NCI-H187 treated with DMSO at 0.1 percent for 48 hours (cell line): ENCODE measurements at regions not wholly inside any gene's neighbourhood (a gene's known extent, or its start where the extent isn't known, plus 50 kb on each side); places are given as distances from the start of the nearest gene placed in this dataset.

Source experiments
- DNase-seq: peaks from one replicate; lab custom pipeline; 2025; lab: John Stamatoyannopoulos, UW

DNA sequence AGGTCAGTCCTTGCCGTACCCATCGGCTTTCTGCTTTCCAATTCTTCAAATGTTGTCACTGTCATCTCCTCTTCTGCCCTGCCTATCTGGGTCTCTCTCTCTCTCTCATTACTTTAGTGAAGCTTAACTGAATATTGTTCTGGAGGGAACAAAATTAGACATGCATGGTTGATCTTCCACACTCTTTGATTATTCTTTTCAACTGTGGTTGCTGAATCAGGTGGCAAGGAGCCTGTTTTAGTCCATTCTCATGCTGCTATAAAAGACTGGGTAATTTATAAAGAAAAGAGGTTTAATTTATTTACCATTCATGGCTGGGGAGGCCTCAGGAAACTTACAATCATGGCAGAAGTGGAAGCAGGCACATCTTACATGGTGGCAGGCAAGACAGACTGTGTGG is 157.9 kb downstream of the ARL4C start:
- no peak for DNase-seq

GRCh38 chr2:234335661-234336228 is 161.1 kb downstream of the ARL4C start:
- DNase-seq: no peak

- DNase-seq: no peak
These were observed 162.1 kb downstream of the ARL4C start for GRCh38 chr2:234334756-234335155.

DNA sequence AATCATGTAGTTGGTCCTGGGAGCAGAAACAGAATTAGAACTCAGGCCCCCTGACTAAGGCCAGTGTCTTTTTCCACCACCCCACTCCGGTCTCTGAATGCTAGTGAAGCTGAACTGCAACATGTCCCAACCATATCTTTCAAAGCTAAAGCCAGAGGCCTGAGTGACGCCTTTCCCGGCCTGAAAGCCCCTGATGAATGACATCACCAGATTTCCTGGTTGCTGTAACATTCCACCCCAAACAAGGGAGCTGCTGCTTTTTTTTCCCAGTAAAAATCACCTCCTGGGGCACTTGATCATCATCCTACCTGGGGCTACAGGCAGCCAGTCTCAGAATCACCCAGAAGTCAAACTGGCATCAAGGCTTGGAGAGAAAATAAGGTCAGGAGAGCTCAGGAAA is 162.7 kb downstream of the ARL4C start:
- no peak for DNase-seq

GRCh38 chr2:234333168-234334130 is 163.4 kb downstream of the ARL4C start:
- no peak for DNase-seq

DNA sequence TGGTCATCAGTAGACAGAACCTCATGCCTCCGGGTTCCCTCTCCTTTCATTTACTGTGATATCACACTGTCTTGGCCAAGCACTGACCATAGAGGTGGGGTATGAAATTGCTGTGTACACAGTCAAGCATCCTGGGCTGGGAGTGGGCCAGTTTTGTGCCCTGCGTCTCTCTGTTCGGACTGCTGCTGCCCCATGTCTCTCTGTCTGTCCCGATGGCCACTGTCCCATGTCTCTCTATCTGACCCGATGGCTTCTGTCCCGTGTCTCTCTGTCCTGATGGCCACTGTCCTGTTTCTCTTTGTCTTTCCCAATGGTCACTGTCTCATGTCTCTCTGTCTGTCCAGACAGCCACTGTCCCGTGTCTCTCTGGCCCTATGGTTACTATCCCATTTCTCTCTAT is 164.9 kb downstream of the ARL4C start:
- no peak for DNase-seq

DNA sequence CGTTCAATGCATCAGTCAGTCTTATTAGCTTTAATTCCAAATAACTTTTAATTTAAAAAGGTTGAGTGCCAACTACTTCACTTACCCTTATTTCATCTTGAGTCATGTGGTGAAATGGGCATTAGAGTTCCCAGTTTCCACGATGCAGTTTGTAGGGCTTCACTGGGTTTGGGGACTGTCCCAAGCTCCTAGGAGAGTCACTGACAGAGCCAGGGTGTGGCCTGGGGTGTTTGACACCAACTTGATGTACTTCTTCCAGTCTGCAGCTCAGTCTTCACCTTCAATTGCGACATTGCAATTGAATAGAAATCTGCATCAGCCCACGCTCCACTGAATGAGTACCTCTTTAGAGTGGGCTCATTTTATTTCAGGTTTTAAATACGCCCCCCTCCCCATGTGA is 165.3 kb downstream of the ARL4C start:
- DNase-seq: no peak

- no peak for DNase-seq
These were observed 166.0 kb downstream of the ARL4C start for GRCh38 chr2:234330902-234331301.

GRCh38 chr2:234329202-234329960 is 167.5 kb downstream of the ARL4C start:
- DNase-seq: no peak

DNA sequence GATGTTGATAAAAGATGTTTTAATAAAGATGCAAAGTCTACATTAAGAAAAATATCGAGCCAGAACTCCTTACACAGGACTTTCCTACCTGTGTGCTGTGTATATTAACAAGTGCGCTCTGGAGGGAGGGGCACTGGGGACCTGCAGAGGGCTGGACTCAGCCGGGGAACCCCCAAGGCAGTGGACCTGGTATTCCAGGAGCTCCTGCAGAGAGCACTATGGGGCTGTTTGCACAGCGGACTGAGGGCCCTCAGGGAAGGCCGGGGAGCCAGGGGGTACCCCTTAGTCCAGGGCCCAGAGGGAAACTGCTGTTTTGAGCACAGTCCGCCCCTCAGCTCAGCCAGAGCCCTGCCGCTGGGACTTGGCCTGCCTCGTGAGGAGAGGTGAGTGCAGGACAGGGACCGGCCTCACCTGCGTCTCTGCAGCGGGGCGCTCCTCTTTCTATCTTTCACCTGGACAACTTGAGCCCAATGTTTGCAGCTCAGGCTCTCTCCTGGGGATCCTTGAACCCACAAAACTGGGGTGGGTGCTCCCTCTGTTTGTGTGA is 168.4 kb downstream of the ARL4C start:
- no peak for DNase-seq

DNA sequence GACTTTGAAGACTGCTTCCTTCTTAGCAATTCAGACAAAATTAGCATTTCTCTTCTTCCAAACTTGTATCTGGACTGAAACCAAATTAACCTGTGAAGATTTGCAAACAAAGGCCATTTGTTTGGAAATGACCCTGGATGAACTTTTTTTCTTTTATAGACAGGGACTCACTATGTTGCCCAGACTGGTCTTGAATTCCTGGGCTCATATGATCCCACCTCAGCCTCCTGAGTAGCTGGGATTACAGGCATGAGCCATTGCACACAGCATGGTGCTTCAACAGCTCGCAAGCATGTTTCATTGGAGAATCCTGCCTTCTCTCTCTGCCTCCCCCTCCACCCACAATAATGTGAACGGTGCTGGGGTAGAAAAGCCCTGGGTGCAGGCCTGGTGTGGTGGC is 170.2 kb downstream of the ARL4C start:
- DNase-seq: no peak

DNA sequence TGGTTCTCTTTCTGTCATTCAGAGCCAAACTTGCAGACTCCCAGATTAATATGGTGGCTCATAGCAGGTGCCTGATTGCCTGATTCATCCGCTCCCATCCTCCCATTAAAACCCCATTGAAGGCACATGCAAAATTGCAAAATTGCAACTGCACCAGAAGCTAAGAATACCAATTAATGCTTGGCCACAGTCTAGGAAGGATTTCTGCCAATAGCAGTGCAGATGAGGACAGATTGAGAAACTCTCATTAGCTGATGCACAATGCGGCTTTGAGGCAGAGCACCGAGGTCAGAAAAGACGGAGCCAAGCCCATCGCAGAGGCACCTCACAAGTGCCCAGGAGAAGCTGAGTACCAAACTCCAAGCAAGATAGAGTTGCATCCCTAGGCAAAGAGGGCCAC is 172.8 kb downstream of the ARL4C start:
- no peak for DNase-seq

GRCh38 chr2:234322766-234323465 is 174.0 kb downstream of the ARL4C start:
- no peak for DNase-seq

DNA sequence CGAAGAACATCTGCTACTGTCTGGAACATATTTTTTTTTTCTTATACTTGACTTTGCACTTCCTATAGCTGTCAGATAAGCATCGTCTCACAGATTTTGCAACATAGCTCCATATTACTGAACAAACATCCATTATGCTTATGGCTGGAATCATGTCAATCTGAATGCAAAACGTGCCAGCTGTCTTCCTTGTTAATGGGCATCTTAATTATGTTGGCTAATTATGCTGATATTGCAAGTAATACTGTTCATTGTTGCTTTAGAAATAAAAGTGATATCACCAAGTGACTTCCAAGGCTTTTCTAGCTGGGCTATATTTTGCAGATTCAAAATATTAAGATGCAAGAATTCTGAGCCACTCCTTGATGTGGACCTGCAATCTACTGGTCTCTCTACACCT is 176.8 kb downstream of the ARL4C start:
- DNase-seq: no peak

DNA sequence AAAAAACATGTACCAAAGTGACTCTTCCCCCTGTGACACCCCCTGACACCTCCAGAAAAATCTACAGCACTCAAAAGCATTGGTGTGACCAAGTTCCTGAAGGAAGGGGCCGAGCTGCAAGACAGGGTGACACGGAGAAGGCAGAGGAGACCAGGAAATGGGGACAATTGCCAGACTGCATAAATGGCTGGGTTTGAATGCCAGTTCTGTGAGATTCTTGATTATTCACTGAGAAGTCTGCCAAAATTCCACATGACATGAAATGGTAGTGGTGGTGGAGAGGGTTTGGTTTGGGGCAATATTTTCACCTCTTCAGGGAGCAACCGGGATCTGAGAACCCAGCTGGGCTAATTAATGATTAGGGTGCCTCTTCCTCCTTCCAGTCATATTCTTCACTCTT is 178.5 kb downstream of the ARL4C start:
- DNase-seq: no peak

GRCh38 chr2:234313558-234313957 is 183.3 kb downstream of the ARL4C start:
- no peak for DNase-seq

DNA sequence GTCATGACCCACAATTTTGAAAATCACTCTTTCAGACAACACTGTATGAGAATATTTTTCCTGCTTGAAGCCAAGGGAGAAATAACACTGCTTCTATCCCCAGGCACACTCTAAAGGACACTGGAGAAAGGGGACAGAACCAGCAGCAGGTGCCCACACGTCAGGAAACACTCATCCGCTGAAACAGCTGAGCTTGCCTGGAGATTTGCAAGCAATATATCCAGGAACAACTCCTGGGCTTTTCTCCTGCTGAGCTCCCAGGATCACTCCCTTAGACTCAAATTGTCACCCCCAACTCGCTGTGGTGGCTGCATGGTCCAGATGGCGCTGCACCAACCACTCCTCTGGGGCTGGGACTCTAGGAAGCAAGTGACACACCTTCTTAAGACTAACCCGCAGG is 186.7 kb downstream of the ARL4C start:
- no peak for DNase-seq

DNA sequence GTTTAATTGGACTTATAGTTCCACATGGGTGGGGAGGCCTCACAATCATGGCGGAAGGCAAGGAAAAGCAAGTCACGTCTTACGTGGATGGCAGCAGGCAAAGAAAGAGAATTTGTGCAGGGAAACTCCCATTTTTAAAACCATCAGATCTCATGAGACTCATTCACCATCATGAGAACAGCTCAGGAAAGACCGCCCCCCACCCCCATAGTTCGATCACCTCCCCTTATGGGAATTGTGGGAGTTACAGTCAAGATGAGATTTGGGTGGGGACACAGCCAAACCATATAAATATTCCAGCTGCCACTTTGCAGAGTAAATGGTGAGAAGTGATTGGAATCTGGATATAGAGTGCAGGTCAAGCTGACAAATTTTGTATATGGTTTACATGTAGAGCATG is 187.4 kb downstream of the ARL4C start:
- no peak for DNase-seq

DNA sequence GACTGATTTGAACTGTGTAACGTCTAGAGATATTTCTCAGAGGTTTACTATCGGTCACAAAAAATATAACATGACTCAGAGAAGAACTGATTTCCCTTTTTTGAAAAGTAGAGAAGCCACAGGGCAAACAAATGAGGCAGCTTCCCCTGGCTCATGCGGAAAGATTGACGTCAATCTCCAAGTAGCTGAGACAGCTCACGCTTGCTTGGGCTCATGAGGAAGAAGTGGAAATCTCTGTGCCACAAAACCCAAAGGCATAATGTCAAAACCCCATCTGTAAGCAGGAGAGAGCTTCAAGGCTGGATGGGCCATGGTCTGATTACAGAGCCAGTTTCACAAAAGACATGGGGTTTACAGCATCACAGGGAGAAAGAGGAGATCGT is 188.1 kb downstream of the ARL4C start:
- DNase-seq: no peak

DNA sequence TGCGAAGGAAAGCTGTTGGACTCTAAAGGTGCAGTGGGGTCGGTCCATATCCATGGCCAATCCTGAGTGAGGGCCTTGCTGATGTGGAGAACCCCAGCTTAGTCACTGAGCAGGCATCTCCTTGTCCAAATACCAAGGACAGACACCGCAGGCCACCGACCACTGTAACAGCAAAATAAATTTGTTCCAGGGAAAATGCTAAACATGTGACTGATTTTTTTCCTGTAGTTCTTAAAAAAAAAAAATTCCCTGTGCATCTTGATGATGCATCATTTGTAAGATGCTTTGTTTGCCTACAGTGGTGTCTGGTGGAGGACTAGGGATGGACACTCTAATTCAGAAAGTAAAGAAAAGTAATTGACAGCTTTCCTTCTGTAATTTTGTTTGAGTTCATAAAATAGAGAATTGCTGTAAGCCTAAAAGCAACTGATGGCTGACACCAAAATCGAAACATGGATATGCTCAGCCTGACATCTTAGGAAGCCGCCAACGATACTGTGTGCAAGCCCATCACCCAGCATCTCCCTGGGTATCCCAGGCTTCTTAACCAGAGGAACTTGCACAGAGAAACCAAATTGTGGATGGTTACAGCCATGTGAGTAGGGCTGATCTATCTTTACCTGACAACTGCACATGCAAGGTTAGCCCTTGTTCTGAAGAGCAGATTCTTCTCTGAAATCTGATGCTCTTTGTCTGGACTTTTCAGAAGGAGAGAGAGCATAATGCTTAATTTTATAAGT is 188.6 kb downstream of the ARL4C start:
- no peak for DNase-seq

DNA sequence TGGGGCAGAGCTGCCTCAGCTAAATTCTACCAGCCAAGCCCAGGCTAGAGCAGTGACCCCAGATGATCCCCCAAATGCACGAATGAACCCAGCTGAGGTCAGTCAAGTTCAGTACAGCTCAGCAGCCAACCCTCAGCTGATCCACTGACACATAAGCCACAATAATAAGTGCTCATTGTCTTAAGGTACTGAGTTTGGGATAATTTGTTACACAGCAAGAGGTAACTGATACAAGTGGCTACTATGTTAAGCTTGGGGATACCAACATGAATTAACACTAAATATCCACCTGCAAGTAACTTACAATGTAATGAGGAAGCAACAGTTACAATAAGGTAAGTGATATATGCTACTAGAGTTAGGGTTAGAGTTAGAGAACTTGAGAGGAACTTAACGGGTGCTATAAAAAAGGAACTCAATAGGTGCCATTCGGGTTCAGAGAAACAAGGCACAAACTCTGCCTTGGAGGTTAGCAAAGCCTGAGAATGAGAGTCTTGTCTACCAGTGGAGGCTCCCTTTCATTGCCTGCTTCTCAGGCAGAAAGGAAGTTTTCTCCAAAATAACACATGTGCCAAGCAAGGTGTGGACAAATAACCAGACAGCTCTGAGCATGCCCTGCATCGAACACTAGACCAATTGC is 189.4 kb downstream of the ARL4C start:
- no peak for DNase-seq
